MM.1S (cell line): ENCODE measurements at regions not wholly inside any gene's neighbourhood (a gene's known extent, or its start where the extent isn't known, plus 50 kb on each side); places are given as distances from the start of the nearest gene placed in this dataset.

Experiments used
- CTCF ChIP-seq: fragments of 300-600 bp; sonication (generic); IDR thresholded peaks from 2 replicates; pipeline ENCODE4 v1.5.1; 2016; ENCODE audit warnings: antibody characterized with exemption, low read length, mixed read lengths
- EZH2 ChIP-seq: fragments of 300-600 bp; sonication (generic); optimal IDR thresholded peaks from 2 replicates; pipeline ENCODE3; 2017; ENCODE audit warnings: low read depth, mild to moderate bottlenecking, antibody characterized with exemption, low read length, mixed read lengths
- EZH2phosphoT487 ChIP-seq: fragments of 300-600 bp; sonication (generic); IDR thresholded peaks from 2 replicates; pipeline ENCODE4 v1.6.1; 2018; ENCODE audit warnings: antibody characterized with exemption, low read length

GRCh38 chr4:129322920-129323319, 227.0 kb downstream of the C4orf33 start:
- TF ChIP-seq CTCF: no peak
- TF ChIP-seq EZH2phosphoT487: no peak
- no peak for TF ChIP-seq EZH2
